AG08395 (cell line): ENCODE measurements at regions not wholly inside any gene's neighbourhood (a gene's known extent, or its start where the extent isn't known, plus 50 kb on each side); places are given as distances from the start of the nearest gene placed in this dataset.

Source experiments
- DNase-seq: peaks from one replicate; pipeline ENCODE4 v3.0.0; 2012; ENCODE audit warnings: mixed read lengths, low spot score

DNA sequence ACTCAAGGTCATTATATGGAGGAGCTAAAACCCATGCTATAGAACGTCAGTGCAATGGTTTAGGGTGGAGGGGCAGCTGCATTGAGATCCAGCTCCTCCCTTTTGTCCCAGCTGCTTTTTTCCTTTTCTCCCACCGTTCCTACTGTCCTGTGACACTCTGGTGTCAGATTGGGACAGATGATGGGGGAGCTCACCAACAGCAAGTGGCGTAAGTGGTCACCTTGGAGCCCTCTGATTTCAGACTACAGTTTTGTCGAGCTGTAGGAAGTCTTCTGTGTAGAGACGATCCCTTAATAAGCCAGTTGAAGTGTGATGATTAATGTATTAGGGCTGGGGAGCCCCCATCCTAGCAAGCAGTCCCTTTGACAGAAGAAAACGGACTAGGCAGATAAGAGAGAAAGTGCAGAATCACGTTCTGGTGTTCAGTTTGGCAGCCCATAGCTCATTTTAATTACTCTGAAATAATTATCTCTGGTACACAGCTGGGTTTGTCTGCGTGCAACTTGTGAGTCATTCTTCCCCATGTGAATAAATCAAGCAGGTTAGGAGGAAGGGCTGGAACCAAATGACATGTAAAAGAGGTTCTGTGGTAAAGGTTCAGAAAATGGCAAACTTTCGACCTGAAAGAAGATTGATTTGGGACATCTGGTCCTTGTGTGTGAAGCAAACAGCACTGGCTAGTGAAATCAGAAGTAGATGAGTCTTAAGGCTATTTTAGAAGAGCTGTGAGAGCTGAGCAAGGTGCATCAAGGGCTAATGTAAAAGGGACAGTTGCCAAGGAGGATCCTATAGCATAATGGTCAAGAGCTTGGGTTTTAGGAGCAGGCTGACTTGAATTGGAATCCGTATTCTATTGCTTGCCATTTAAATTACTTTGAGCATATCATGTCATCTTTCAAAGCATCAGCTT, 241.4 kb downstream of the EDEM1 start:
- DNase-seq, result no peak

DNA sequence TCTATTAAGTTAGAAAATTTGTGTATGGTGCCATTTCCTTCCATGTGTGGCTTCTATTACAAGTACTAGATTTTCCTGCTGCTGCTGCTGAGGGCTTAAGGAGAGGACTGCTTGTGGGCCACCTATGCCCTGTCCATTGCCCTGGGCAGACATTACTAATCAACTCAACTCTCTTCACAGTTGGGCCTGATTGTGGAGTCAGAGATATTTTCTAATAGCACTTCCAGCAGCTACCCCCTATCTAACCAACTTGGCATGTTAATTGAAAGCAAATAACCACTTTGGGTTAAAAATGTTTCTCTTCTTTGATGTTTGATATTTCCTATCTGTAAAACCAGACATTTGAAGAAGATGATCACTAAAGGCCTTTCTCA, 242.0 kb downstream of the EDEM1 start:
- no peak for DNase-seq

DNA sequence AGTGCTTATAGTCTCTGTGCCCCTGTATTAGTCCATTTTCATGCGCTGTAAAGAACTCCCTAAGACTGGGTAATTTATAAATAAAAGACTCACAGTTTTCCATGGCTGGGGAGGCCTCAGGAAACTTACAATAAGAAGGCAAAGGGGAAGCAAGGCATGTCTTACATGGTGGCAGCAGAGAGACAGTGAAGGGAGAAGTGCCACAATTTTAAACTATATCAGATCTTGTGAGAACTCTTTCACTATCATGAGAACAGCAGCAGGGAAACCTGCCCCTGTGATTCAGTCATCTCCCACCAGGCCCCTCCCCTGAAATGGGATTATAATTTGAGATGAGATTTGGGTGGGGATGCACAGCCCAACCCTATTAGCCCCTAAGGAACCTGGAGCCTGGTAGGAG, 243.2 kb downstream of the EDEM1 start:
- DNase-seq, result no peak

DNA sequence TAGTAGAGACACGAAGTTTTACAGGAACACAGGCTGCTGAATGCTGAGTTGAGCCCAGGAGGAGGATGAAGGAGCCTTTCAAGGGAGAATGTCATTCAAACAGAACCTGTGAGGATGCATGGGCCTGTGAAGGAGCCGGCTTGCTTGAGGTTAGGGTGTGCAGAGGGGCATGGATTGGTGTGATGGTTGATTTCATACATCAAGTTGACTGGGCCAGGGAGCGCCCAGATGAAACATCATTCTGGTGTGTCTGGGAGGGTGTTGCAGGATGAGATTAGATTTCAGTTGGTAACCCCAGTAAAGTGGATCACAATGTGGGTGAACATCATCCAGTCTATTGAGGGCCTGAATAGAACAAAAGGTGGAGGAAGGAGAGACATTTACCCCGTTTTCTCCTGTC, 243.6 kb downstream of the EDEM1 start:
- DNase-seq, result no peak

DNA sequence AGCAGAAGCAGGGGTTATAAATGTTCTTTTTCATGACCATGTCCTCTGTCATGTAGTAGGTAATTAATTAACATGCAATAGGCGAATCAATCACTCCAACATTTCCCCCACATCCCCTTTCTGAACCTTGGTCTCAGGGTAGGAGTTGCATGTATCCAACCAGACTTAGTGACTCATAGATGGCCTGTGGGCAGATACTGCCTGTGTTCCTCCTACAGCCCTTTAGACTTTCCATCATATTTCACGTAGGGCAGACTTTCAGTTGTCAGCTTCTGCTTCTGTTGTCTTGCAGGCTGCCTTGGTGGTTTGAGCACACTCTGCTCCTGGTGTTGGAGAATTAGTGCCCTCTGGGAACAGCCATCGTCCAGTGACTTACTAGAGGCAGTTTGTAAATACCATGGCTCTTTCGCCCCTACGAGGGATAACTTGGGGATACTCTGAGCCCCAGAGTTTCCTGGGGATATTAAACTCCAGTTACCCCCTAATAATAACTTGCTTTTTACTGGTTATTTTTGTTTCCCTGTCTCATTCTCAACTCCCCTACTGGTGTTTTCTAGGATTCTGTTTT, 244.4 kb downstream of the EDEM1 start:
- no peak for DNase-seq

DNA sequence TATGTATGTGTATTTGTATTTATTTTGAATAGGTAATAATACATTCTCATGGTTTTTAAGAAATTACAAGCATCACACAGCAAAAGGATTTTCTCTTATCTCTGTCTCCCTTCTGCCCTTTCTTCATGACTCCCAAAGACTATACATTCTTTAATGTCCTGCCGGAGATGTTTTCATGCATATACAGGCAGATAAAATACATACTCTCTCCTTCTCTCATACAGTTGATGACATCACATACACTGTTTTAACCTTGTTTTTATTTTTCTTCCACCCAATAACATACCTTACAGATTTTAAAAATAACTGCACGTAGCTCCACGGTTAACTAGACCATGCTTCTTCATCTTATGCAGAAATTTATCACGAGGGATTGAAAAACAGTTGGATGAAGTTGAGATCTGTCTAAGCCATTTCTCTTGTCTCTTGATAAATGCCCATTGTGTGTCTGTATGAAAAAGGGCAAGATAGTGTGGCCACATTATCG, 249.8 kb downstream of the EDEM1 start:
- DNase-seq, result no peak

DNA sequence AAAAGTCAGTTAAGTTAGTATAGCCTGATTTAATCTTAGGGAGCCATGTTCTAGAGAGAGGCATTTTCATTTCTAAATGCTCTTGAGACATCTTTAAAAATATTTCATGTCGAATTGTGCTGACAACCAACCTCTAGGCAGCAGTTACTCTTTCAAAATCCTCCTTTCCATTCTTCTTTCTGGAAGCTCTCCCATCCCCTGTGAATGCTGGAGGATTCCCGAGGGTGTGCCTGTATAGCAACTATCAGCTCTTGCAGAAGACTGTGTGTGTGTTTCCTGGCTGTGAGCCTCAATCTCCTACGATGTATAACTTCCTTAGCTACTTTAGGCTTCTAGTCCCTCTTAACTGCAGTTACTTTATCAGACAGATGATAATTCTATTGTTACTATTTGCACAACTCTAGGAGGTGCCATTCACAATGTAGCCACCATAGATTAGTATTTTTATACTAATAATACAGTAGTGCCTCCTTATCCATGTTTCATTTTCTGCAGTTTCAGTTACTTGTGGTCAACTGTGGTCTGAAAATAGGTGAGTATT, 250.3 kb downstream of the EDEM1 start:
- DNase-seq, result no peak

DNA sequence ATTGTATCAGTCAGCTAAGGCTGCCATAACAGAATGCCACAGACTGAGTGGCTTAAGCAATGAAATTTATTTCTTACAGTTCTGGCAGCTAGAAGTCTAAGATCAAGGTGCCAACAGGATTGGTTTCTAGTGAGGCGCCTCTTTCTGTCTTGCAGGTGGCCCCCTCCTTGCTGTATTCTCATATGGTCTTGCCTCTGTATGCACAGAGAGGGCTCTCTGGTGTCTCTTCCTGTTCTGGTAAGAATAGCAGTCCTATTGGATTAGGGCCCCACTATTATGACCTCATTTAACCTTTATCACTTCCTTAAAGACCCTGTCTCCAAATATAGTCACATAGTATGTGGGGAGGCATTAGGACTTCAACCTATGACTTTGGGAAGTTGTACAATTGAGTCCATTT, 253.9 kb downstream of the EDEM1 start:
- no peak for DNase-seq

DNA sequence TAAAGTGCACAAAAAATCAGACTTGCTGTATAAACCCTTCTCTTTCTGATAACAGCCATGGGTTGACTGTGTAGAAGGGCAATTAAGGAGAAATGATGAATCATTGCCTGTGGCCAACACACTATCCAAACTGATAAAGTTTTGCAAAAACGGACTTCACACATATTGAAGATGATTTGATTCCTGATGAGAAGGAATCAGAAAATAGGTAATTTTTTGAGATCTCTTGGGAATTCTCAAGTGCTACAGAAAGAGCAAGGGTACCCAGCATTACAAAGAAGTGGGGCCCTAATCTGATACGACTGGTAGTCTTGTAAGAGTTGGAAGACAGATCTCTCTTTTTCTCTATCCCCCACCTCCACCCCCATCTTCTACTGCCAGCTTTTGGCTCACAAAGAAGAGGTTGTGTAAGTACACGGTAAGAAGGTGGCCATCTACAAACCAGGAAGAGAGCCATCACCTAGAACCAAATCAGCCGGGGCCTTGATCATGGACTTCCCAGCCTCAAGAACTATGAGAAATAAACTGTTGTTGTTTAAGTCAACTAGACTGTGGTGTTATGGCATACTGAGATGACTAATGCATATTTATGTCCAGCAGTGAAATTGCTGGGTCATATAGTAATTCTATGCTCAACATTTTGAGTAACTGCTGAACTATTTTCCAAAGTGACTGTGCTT, 254.7 kb downstream of the EDEM1 start:
- DNase-seq, result no peak

DNA sequence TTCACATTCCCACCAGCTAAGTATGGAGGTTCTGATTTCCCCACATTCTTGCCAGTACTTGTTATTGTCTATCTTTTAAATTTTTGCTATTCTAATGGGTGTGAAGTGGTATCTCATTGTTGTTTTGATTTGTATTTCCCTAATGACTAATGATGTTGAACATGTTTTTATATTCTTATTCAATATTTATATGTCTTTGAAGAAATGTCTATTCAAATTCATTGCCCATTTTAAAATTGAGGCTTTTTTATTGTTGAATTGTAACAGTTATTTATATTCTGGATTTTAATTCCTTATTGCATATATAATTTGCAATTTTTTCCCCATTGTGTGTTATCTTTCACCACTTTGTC, 255.3 kb downstream of the EDEM1 start:
- no peak for DNase-seq

DNA sequence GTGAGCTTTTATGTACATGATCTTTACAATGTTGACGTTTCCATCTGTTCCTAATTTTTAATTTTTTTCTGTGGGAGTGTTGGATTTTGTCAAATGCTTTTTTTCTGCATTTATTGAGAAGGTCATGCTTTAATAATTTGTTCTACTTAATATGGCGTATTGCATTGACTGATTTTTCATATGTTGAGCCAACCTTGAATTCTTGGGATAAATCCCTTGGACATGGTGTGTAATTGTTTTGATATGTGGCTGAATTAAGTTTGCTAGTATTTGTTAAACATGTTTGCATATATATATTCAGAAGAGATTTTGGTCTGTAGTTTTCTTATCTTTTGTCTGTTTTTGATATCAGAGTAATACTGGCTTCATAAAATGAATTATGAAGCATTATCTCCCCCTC, 256.7 kb downstream of the EDEM1 start:
- no peak for DNase-seq

DNA sequence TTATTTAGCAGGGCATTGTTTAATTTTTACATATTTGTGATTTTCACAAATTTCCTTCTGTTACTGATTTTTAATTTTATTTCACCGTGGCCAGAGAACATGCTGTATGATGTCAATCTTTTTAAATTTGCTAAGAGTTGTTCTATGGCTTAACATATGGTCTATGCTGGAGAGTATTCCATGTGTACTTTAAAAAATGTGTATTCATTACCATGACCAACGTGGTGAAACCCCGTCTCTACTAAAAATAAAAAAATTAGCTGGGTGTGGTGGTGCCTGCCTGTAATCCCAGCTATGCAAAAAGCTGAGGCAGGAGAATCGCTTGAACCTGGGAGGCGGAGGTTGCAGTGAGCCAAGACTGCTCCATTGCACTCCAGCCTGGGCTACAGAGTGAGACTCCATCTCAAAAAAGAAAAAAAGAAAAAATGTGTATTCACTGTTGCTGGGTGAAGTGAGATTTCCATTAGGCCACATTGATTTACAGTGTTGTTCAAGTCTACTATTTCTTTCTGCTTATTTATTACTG, 258.2 kb downstream of the EDEM1 start:
- no peak for DNase-seq

DNA sequence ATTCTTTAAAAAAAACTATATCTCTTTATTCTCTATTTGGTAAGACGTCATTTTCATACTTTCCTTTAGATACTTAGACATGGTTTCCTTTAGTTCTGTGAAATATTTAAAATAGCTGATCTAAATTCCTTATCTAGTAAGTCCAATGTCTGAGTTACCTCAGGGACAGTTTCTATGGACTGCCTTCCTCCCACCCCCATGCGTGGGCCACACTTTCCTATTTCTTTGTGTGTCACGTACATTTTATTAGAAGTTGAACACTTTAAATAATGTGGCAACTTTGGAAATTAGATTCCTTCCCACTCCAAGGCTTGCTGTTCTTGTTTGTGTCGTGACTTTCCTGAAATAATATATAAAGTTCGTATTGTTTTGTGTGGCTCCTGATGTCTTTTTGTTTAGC, 260.7 kb downstream of the EDEM1 start:
- no peak for DNase-seq

DNA sequence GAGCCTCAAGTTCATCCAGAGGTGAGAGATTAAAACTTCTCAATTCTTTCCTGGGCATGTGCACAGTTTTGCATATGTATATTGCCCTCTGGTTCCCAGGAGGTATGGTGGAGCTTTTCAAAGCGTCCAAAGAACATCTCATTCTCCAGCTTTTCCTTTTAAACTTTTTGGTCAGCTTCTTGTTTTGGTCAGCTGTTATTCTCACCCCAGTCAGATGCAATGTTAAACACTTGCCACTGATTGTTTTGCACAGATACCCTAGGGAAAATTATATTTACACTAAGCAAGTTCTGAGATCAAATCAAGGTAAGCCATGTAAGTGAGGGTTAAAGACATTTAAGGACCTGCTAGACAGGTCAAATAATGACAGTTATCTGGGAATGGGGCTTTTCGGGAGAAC, 261.3 kb downstream of the EDEM1 start:
- DNase-seq, result no peak

DNA sequence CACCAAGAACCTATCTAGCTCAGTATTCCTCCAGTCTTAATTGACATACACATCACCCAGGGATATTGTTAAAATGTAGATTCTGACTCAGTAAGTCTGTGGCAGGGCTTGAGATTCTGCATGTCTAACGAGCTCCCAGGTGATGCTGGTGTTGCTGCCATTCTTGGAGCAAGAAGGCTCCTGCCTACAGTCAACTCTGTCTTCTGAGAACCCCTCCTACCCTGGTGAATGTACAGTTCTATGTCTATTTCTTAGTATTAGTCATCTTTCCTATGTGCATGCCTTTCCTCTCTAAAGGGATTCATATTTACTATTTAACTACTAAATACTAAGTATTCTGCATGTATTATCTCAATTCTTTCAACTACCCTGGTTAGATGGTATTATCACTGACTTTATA, 268.7 kb downstream of the EDEM1 start:
- no peak for DNase-seq

DNA sequence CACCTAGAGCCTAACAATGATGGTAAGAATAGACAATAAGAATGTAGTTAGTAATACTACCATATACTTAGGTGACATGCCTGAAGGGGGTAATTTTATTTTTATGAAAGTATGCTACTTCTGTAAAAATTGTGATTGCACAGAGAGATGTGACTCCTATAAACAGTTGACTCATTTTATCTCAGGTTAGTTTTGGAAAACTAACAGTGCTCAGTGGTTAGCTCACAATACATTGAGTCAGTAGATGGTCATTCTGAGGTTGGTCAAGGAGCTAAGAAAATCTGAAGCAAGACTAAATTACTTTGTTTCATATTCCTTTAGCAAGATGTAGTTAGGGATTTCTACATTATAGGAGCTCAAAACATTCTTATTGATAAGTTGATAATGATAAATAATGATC, 271.0 kb downstream of the EDEM1 start:
- DNase-seq, result no peak

DNA sequence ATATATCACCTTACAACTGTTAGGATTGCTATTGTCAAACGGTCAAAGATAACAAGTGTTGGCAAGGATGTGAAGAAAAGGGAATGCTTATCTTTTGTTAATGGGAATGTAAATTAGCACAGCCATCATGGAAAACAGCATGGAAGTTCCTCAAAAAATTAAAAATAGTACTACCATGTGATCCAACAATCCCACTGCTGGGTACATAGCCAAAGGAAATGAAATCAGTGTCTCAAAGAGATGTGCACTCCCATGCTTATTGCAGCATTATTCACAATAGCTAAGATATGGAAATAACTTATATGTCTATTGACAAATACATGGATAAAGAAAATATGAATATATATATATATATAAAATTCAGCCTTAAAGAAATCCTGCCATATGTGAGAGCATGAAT, 274.6 kb downstream of the EDEM1 start:
- no peak for DNase-seq

DNA sequence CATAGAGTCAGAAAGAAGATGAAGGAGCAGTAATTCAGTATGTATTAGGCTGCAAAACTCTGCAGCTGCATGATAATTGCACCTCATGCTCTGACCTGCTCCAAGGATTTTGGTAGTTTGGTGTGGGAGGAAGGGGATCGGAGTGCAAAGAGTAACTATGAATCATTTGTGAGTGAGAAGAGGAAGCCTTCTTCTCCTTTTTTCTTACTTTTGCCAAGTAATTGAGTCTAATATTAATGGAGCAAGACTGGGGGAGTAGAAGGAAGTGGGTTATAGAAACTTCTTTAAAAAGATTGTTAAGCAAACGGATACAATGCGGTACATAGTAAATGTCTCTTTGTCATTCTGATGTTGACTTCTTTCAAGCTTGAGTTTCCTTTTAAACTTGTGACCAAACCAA, 276.5 kb downstream of the EDEM1 start:
- DNase-seq, result no peak

DNA sequence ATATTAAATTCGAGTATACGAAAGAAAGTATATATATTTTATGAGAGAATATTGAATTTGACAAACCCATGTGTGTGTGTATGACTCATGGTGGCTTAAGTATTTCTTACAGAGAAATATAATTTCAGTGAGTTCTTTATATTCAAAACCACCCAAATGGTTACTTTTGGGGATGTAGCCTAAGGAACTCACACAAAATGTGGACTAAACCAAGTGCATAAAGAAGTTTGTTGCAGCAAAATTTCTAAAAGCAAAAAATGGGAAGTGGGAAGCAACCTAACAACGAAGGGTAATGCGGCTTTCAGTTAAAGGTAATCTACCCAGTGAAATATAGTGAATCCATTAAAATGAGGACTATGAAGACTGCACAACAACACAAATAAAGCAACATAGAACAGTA, 277.1 kb downstream of the EDEM1 start:
- DNase-seq, result no peak

DNA sequence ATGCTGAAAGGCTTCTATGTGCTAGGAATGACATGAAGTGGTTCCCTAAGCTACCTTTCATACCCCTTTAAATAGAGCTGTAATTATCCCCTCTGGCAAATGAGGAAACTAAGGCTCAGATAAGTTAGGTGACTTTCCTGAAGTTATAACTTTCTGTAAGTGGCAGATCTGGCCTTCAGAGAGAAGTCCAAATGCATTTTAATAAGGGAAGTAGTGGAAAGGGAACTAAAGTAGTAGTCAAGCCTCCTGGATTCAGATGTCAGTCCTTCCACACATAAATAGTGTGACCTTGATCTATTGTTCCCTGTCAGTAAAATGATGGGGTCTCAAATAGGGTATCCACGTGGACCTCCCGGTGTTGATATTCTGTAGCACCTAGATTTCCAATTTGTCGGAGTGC, 277.7 kb downstream of the EDEM1 start:
- DNase-seq, result no peak

DNA sequence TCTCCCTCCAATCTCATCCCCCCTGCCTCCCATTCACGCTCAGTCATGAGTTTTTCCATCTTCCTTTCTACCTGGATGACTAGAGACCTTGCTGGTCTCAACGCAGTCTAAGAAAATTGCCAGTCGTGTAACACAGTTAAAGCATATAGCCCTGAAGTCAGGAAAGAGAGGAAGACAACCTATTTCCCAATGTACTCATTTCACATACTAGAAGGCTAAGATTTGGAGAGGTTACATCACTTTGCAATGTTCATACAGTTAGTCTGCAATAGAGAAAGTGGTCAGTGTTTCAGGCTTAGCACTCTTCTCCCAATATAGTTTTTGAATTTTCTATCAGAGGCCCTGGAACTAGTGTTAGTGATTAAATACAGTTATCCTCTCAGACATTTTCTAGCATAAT, 278.6 kb downstream of the EDEM1 start:
- no peak for DNase-seq

DNA sequence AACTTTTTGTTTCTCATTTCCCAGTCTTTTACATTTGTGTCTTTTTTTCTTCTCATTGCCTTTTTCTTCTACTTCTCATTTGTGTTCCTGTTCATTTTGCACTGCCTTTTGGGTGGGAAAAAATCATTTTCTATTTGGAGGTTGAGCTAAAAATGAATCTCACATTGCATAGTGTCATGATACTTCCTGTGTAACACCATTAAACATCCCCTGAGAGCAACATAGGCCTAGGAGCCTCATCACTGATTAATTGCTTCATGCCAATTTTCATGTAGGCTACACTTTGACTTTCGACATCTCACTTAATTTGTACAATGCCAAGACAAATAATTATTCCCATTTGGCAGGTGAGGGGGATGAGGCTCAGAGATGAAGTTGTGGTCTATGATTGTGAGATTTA, 279.2 kb downstream of the EDEM1 start:
- no peak for DNase-seq

DNA sequence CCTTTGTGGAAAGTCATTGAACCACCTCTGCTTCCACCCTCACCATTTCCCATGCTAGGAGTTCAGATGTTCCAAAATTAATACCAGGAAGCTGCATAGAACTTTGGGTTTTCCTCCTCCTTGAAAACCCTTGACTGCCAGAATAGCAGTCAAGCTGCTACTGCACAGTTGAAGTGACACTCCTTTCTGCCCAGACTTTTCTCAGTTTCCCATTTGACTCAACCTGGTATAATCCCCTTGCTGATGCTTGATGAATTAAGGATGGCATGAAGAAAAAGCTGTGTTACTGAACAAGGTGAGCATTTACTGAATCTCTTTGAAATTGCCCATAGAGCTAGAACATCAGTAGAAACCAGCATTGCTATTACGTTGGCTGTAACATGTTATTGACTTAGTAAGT, 286.0 kb downstream of the EDEM1 start:
- no peak for DNase-seq
